ENCODE measurements at regions not wholly inside any gene's neighbourhood (a gene's known extent, or its start where the extent isn't known, plus 50 kb on each side); places are given as distances from the start of the nearest gene placed in this dataset.

- H4K91ac ChIP-seq (replicated peaks; ENCODE audit: insufficient read length, low read length), result no peak overlapping the region
- H3K36me3 ChIP-seq (ENCODE audit: control insufficient read depth in 2 of 4, insufficient read depth in 4 of 4, low read length in 3 of 4), result no peaks in the 10 kb centered on the region
- no peak overlapping the region for H2BK15ac ChIP-seq (ENCODE audit: low read length)
- DNase-seq (ENCODE audit: low read depth in 1 of 2, low spot score in 2 of 2), result no peak
- no peak overlapping the region for H2BK20ac ChIP-seq (ENCODE audit: low read length)
- no peak overlapping the region for H3K14ac ChIP-seq (ENCODE audit: insufficient read length)
- FAIRE-seq, result no peak
- CTCF ChIA-PET (ENCODE audit: partially characterized antibody), result interaction anchor here (1.1 kb wide), 1 partner anchor 11 kb away, joined by 3 read pairs; no protein-coding TSS in a partner anchor
- no peak overlapping the region for H3K4me3 ChIP-seq (ENCODE audit: extremely low read depth in 1 of 4, insufficient read depth in 2 of 4, low read depth in 3 of 4, low read length in 4 of 4)
- H4K20me1 ChIP-seq (replicated peaks in 1 of 2; ENCODE audit: control insufficient read depth in 1 of 2, insufficient read depth in 2 of 2, low read length in 2 of 2), result no peaks in the 10 kb centered on the region
- H3K4ac ChIP-seq (replicated peaks; ENCODE audit: insufficient read length, low read depth, low read length), result no peak overlapping the region
- no peak overlapping the region for H2AK5ac ChIP-seq (ENCODE audit: low read depth, low read length)
- no peak overlapping the region for H4K5ac ChIP-seq (ENCODE audit: insufficient read length, low read depth, low read length)
- no peak overlapping the region for H3K56ac ChIP-seq (replicated peaks; ENCODE audit: insufficient read length, low read depth, low read length)
- H3K27ac ChIP-seq (ENCODE audit: low read depth, low read length), result no peak overlapping the region
- H3K79me2 ChIP-seq (ENCODE audit: control insufficient read depth in 1 of 2, insufficient read depth in 2 of 2, low read length in 2 of 2), result no peaks in the 10 kb centered on the region
- no peaks in the 10 kb centered on the region for H3K23me2 ChIP-seq (ENCODE audit: low read depth, low read length)
- H3K9ac ChIP-seq (replicated peaks in 1 of 4; ENCODE audit: extremely low read depth in 1 of 4, low read depth in 3 of 4, low read length in 3 of 4), result no peak overlapping the region
- no peak for TF ChIP-seq CHD2 (IDR thresholded peaks at IDR 0.05; ENCODE audit: low read length)
- TF ChIP-seq ASH2L (IDR thresholded peaks at IDR 0.05; ENCODE audit: low read length), result no peak
- H2BK120ac ChIP-seq (replicated peaks; ENCODE audit: low read depth, low read length), result no peak overlapping the region
- H3K23ac ChIP-seq (ENCODE audit: insufficient read length), result no peak overlapping the region
- no peak overlapping the region for H3K4me2 ChIP-seq (ENCODE audit: insufficient read depth in 1 of 2, low read depth in 2 of 2, low read length in 2 of 2)
- no peak overlapping the region for H3K18ac ChIP-seq (ENCODE audit: extremely low read depth, low read length)
- H3K27me3 ChIP-seq (replicated peaks in 1 of 4; ENCODE audit: control insufficient read depth in 3 of 4, extremely low read depth in 1 of 4, insufficient read depth in 3 of 4, low read length in 3 of 4), result no peaks in the 10 kb centered on the region
- H4K8ac ChIP-seq (ENCODE audit: extremely low read depth, insufficient read depth, low read length), result no peak overlapping the region
- no peak overlapping the region for H2BK5ac ChIP-seq (ENCODE audit: low read depth, low read length)
- POLR2A ChIA-PET (ENCODE audit: partially characterized antibody), result no interaction called here
- H3K9me3 ChIP-seq (ENCODE audit: insufficient read depth in 2 of 2, low read depth in 1 of 2, low read length in 1 of 2), result no peaks in the 10 kb centered on the region
- H2BK12ac ChIP-seq (ENCODE audit: low read depth, low read length), result no peak overlapping the region
- no peaks in the 10 kb centered on the region for H3K4me1 ChIP-seq (replicated peaks in 1 of 4; ENCODE audit: control insufficient read depth in 3 of 4, insufficient read depth in 4 of 4, low read length in 3 of 4)
- H2AFZ ChIP-seq (ENCODE audit: low read length), result no peak overlapping the region
- no peaks in the 10 kb centered on the region for H3K79me1 ChIP-seq (ENCODE audit: low read depth, low read length)
Observed at GRCh38 chr18:40469316-40469715, 1485.7 kb upstream of the PIK3C3 start.

All from H1 (cell line).